RWPE1 (cell line): ENCODE measurements at regions not wholly inside any gene's neighbourhood (a gene's known extent, or its start where the extent isn't known, plus 50 kb on each side); places are given as distances from the start of the nearest gene placed in this dataset.

Experiments
- CTCF ChIA-PET: fragments of 350-600 bp; sonication (Branson Sonifier 250); formaldehyde crosslinking; extraction: SDS; loops from one replicate; lab custom pipeline; 2021; lab: Yijun Ruan, JAX
- POLR2A ChIA-PET: fragments of 400-600 bp; formaldehyde crosslinking; extraction: SDS; loops from one replicate; lab custom pipeline; 2020; ENCODE audit warnings: antibody characterized with exemption; ENCODE audit not compliant: low non-redundant PET; lab: Yijun Ruan, JAX
- DNase-seq: peaks from one replicate; pipeline ENCODE4 v3.0.0; 2012; ENCODE audit warnings: low spot score
- H3K27ac ChIP-seq: fragments of 450-650 bp; 2 replicates; pipeline ENCODE4 v1.5.1; 2017
- CTCF ChIP-seq: fragments of 450-650 bp; conservative IDR thresholded peaks from 2 replicates; pipeline ENCODE4 v1.5.1; 2017; ENCODE audit warnings: low read depth, mild to moderate bottlenecking

GRCh38 chr2:65668744-65669143, 236.3 kb upstream of the SPRED2 start:
- CTCF ChIA-PET, result interaction anchor here (0.6 kb wide), 1 partner anchor 95 kb away, joined by 4 read pairs; no protein-coding TSS in a partner anchor
- no peak overlapping the region for H3K27ac ChIP-seq
- POLR2A ChIA-PET, result no interaction called here
- DNase-seq, result no peak
- no peak for TF ChIP-seq CTCF

GRCh38 chr2:65666156-65666725, 233.8 kb upstream of the SPRED2 start:
- ChIA-PET CTCF (no interaction called here), POLR2A (no interaction called here)
- no peak overlapping the region for H3K27ac ChIP-seq
- peak; percentile 54 for DNase-seq
- no peak for TF ChIP-seq CTCF

- TF ChIP-seq CTCF, result no peak
- POLR2A ChIA-PET, result no interaction called here
- no peak overlapping the region for H3K27ac ChIP-seq
- CTCF ChIA-PET, result interaction anchor here (0.7 to 1.0 kb wide), 3 partner anchors 27 to 1031 kb away, joined by 3 to 4 read pairs (median 4); no protein-coding TSS in a partner anchor
- no peak for DNase-seq
Measured at GRCh38 chr2:65664931-65665330, 232.5 kb upstream of the SPRED2 start.

- CTCF ChIA-PET, result interaction anchor here (0.7 to 1.2 kb wide), 3 partner anchors 17 to 173 kb away, joined by 3 to 5 read pairs (median 5); no protein-coding TSS in a partner anchor
- H3K27ac ChIP-seq, result no peak overlapping the region
- TF ChIP-seq CTCF, result no peak
- POLR2A ChIA-PET, result no interaction called here
- DNase-seq, result no peak
Measured at GRCh38 chr2:65663831-65664407, 231.5 kb upstream of the SPRED2 start.

- H3K27ac ChIP-seq, result no peak overlapping the region
- TF ChIP-seq CTCF, result no peak
- ChIA-PET POLR2A (no interaction called here), CTCF (interaction anchor here (0.7 to 1.2 kb wide), 3 partner anchors 19 to 172 kb away, joined by 3 to 5 read pairs (median 5); no protein-coding TSS in a partner anchor)
- peak; percentile 55 for DNase-seq
Measured at GRCh38 chr2:65662654-65663432, 230.4 kb upstream of the SPRED2 start.

- no peak for TF ChIP-seq CTCF
- ChIA-PET POLR2A (no interaction called here), CTCF (interaction anchor here (0.5 to 0.7 kb wide), 2 partner anchors 36 to 477 kb away, joined by 3 to 7 read pairs; no protein-coding TSS in a partner anchor)
- no peak for DNase-seq
- H3K27ac ChIP-seq, result no peak overlapping the region
Measured at GRCh38 chr2:65661980-65662653, 229.7 kb upstream of the SPRED2 start.
